Tibial artery (tissue), 4 donors: ENCODE measurements at regions not wholly inside any gene's neighbourhood (a gene's known extent, or its start where the extent isn't known, plus 50 kb on each side); places are given as distances from the start of the nearest gene placed in this dataset.
A peak's percentile ranks its signal among the peaks of the same experiment; 100 is the strongest.

Experiments
- DNase-seq, 2 donors: peaks; one replicate each; pipeline ENCODE4 v3.0.0-alpha.2; 2019
- H3K27ac ChIP-seq, 2 donors: fragments of 200-600 bp; sonication (generic) in 1 of 2; 1 replicate in 1 of 2; 2 replicates in 1 of 2; pipeline ENCODE4 v1.5.1; 2018 to 2019; ENCODE audit warnings: mild to moderate bottlenecking in 1 of 2
- H3K27me3 ChIP-seq, 2 donors: fragments of 200-600 bp; sonication (generic) in 1 of 2; one replicate each; pipeline versions ENCODE4 v1.5.1 to v1.6.0; 2016 to 2019
- H3K36me3 ChIP-seq, 3 donors: fragments of 200-600 bp; sonication (generic) in 2 of 3; one replicate each; pipeline ENCODE4 v1.5.1; 2016 to 2019; ENCODE audit warnings: mild to moderate bottlenecking in 2 of 3
- H3K4me1 ChIP-seq, 4 donors: fragments of 200-600 bp; sonication (generic) in 2 of 4; 1 replicate in 3 of 4; 2 replicates in 1 of 4; pipeline ENCODE4 v1.5.1; 2016 to 2019
- H3K4me3 ChIP-seq, 2 donors: fragments of 200-600 bp; sonication (generic) in 1 of 2; 1 replicate in 1 of 2; 2 replicates in 1 of 2; pipeline ENCODE4 v1.5.1; 2018 to 2019; ENCODE audit warnings: mild to moderate bottlenecking in 2 of 2
- H3K9me3 ChIP-seq, 3 donors: fragments of 200-600 bp; sonication (generic) in 1 of 3; one replicate each; pipeline ENCODE4 v1.5.1; 2016 to 2019
- CTCF ChIP-seq, 2 experiments: fragments of 200-600 bp in 1 of 2; fragments of 450-650 bp in 1 of 2; IDR thresholded peaks; one replicate each; pipeline ENCODE4 v1.5.1; 2017 to 2019; ENCODE audit warnings: antibody characterized with exemption in 2 of 2, mild to moderate bottlenecking in 1 of 2, moderate library complexity in 1 of 2
- intact Hi-C: fragments of 100-400 bp; cut with DNase I; formaldehyde crosslinking; loops from one replicate; pipeline ENCODE4 v1.15.0; 2023; ENCODE audit warnings: low total_unique reads

- Histone ChIP-seq H3K4me3 (no peak overlapping the region), H3K27me3 (no peaks in the 10 kb centered on the region), H3K36me3 (no peaks in the 10 kb centered on the region), H3K27ac (no peak overlapping the region), H3K4me1 (no peaks in the 10 kb centered on the region), H3K9me3 (no peaks in the 10 kb centered on the region)
- no peak for TF ChIP-seq CTCF (IDR thresholded peaks at IDR 0.05)
- intact Hi-C loops = no loop called here
- DNase-seq = no peak
Measured at GRCh38 chr16:66260522-66261254, 105.8 kb upstream of the CDH5 start.

GRCh38 chr16:66258916-66259845 lies 107.3 kb upstream of the CDH5 start:
- no peaks in the 10 kb centered on the region for H3K4me1 ChIP-seq
- no peaks in the 10 kb centered on the region for H3K36me3 ChIP-seq
- DNase-seq = no peak
- no peaks in the 10 kb centered on the region for H3K27me3 ChIP-seq
- intact Hi-C loops = no loop called here
- no peak for TF ChIP-seq CTCF (IDR thresholded peaks at IDR 0.05)
- no peak overlapping the region for H3K4me3 ChIP-seq
- H3K27ac ChIP-seq = no peak overlapping the region
- no peaks in the 10 kb centered on the region for H3K9me3 ChIP-seq

- peak in 1 of 2 donors; percentile 31 for DNase-seq
Measured at GRCh38 chr16:66256919-66257318, 109.6 kb upstream of the CDH5 start.

GRCh38 chr16:66255647-66256046 lies 110.8 kb upstream of the CDH5 start:
- no peak for TF ChIP-seq CTCF (IDR thresholded peaks at IDR 0.05)
- Histone ChIP-seq H3K27me3 (no peaks in the 10 kb centered on the region), H3K9me3 (no peaks in the 10 kb centered on the region), H3K27ac (no peak overlapping the region), H3K36me3 (no peaks in the 10 kb centered on the region), H3K4me3 (no peak overlapping the region), H3K4me1 (peaks cover 0 to 13% (median 5%) of the 10 kb centered on the region in 4 donors)
- intact Hi-C loops = no loop called here
- peak in 1 of 2 donors; percentile 29 for DNase-seq

More at GRCh38 chr16:66256919-66257318, 109.6 kb upstream of the CDH5 start:
- Histone ChIP-seq H3K9me3 (no peaks in the 10 kb centered on the region), H3K27me3 (no peaks in the 10 kb centered on the region), H3K36me3 (no peaks in the 10 kb centered on the region), H3K4me3 (no peak overlapping the region), H3K4me1 (peaks cover 0 to under 1% (median 0%) of the 10 kb centered on the region in 4 donors), H3K27ac (no peak overlapping the region)
- intact Hi-C loops = no loop called here
- TF ChIP-seq CTCF (IDR thresholded peaks at IDR 0.05) = no peak

GRCh38 chr16:66254751-66255150 lies 111.7 kb upstream of the CDH5 start:
- DNase-seq = no peak
- H3K4me1 ChIP-seq = peaks cover 0 to 16% (median 6%) of the 10 kb centered on the region in 4 donors
- H3K4me3 ChIP-seq = no peak overlapping the region
- no peaks in the 10 kb centered on the region for H3K36me3 ChIP-seq
- no peak overlapping the region for H3K27ac ChIP-seq
- H3K27me3 ChIP-seq = no peaks in the 10 kb centered on the region
- H3K9me3 ChIP-seq = no peaks in the 10 kb centered on the region
- intact Hi-C loops = no loop called here
- no peak for TF ChIP-seq CTCF (IDR thresholded peaks at IDR 0.05)
